ENCODE measurements at regions not wholly inside any gene's neighbourhood (a gene's known extent, or its start where the extent isn't known, plus 50 kb on each side); places are given as distances from the start of the nearest gene placed in this dataset.

GRCh38 chr16:85349365-85350145 is 237.3 kb upstream of the CIBAR2 start:
- H4K20me1 ChIP-seq (ENCODE audit: insufficient read depth, low read length), result peaks cover 5% of the 10 kb centered on the region; the same call in 1 of the 2 replicates
- H3K4me2 ChIP-seq (ENCODE audit: low read depth, low read length), result no peak overlapping the region
- H3K27ac ChIP-seq (ENCODE audit: extremely low read length, insufficient read depth, low read length), result no peak overlapping the region
- no peaks in the 10 kb centered on the region for H3K79me2 ChIP-seq (ENCODE audit: insufficient read depth, low read length)
- no peak for TF ChIP-seq HIVEP1 (CRISPR knock-in tag; IDR thresholded peaks at IDR 0.05)
- no peak for TF ChIP-seq ZFP90 (CRISPR knock-in tag; IDR thresholded peaks at IDR 0.05; ENCODE audit: borderline replicate concordance)
- no peak for TF ChIP-seq NR1H2 (CRISPR knock-in tag; IDR thresholded peaks at IDR 0.05; ENCODE audit: borderline replicate concordance, low read depth)
- TF ChIP-seq NFATC3 (CRISPR knock-in tag; IDR thresholded peaks at IDR 0.05), result no peak
- DNase-seq (ENCODE audit: low spot score) (no peak), ATAC-seq (0 out of 3 replicates have a peak, but pooled peaks have one; percentile 11), FAIRE-seq (no peak)
- POLR2A ChIA-PET, result no interaction called here
- no peaks in the 10 kb centered on the region for H3K9me3 ChIP-seq (ENCODE audit: low read length)
- no peaks in the 10 kb centered on the region for H3K36me3 ChIP-seq (replicated peaks in 1 of 2; ENCODE audit: control insufficient read depth in 1 of 2, insufficient read depth in 2 of 2, low read length in 2 of 2)
- H3K27me3 ChIP-seq (ENCODE audit: control insufficient read depth in 1 of 2, insufficient read depth in 2 of 2, low read length in 2 of 2), result no peaks in the 10 kb centered on the region; a peak in 1 of 5 replicates
- CTCF ChIA-PET (ENCODE audit: low intra/inter-chr PET ratio, low total read pairs), result no interaction called here
- BruUV-seq (replicated peaks), result no TSS peak
- intact Hi-C loops (cut with micrococcal nuclease; ENCODE audit: unreplicated experiment), result no loop called here
- WGBS (ENCODE audit: low lambda C conversion rate), result 70% methylated on average over 25 of the region's 26 CpGs
- no peak overlapping the region for H2AFZ ChIP-seq (ENCODE audit: low read length)
- in situ Hi-C loops (cut with HindIII; ENCODE audit: extremely low pct_ligation_motif_present, low pct_unique_long_range_greater_than_20kb), result no loop called here
- no peaks in the 10 kb centered on the region for H3K4me1 ChIP-seq (ENCODE audit: insufficient read depth, low read length)
- H3K4me3 ChIP-seq (replicated peaks in 1 of 3; ENCODE audit: insufficient read depth in 1 of 3, low read depth in 2 of 3, low read length in 3 of 3), result no peak overlapping the region
- H3K9ac ChIP-seq (ENCODE audit: insufficient read depth, low read depth, low read length), result no peak overlapping the region

- intact Hi-C loops (cut with micrococcal nuclease; ENCODE audit: unreplicated experiment), result no loop called here
- Histone ChIP-seq H3K79me2 (ENCODE audit: insufficient read depth, low read length) (no peaks in the 10 kb centered on the region), H3K27ac (ENCODE audit: extremely low read length, insufficient read depth, low read length) (no peak overlapping the region), H3K4me1 (ENCODE audit: insufficient read depth, low read length) (peaks cover 5% of the 10 kb centered on the region), H3K9ac (ENCODE audit: insufficient read depth, low read depth, low read length) (no peak overlapping the region), H2AFZ (ENCODE audit: low read length) (no peak overlapping the region), H3K27me3 (ENCODE audit: control insufficient read depth in 1 of 2, insufficient read depth in 2 of 2, low read length in 2 of 2) (no peaks in the 10 kb centered on the region; a peak in 1 of 5 replicates), H3K4me2 (ENCODE audit: low read depth, low read length) (no peak overlapping the region), H3K36me3 (replicated peaks in 1 of 2; ENCODE audit: control insufficient read depth in 1 of 2, insufficient read depth in 2 of 2, low read length in 2 of 2) (no peaks in the 10 kb centered on the region), H4K20me1 (ENCODE audit: insufficient read depth, low read length) (peaks cover 5% of the 10 kb centered on the region; the same call in 1 of the 2 replicates), H3K9me3 (ENCODE audit: low read length) (no peaks in the 10 kb centered on the region), H3K4me3 (replicated peaks in 1 of 3; ENCODE audit: insufficient read depth in 1 of 3, low read depth in 2 of 3, low read length in 3 of 3) (no peak overlapping the region)
- ATAC-seq (no peak), DNase-seq (ENCODE audit: low spot score) (no peak), FAIRE-seq (no peak)
- 66% methylated on average over 9 of the region's 10 CpGs for WGBS (ENCODE audit: low lambda C conversion rate)
- CTCF ChIA-PET (ENCODE audit: low intra/inter-chr PET ratio, low total read pairs), result no interaction called here
- POLR2A ChIA-PET, result no interaction called here
- in situ Hi-C loops (cut with HindIII; ENCODE audit: extremely low pct_ligation_motif_present, low pct_unique_long_range_greater_than_20kb), result no loop called here
- BruUV-seq (replicated peaks), result no TSS peak
- TF ChIP-seq MXD4 (CRISPR knock-in tag; IDR thresholded peaks at IDR 0.05), result no peak
- TF ChIP-seq NFAT5 (CRISPR knock-in tag; IDR thresholded peaks at IDR 0.05), result no peak
- no peak for TF ChIP-seq FIP1L1 (IDR thresholded peaks at IDR 0.05; ENCODE audit: borderline replicate concordance, insufficient read depth, low read depth, low read length)
- TF ChIP-seq GATAD1 (CRISPR knock-in tag; IDR thresholded peaks at IDR 0.05), result no peak
- TF ChIP-seq ZNF589 (CRISPR knock-in tag; conservative IDR thresholded peaks at IDR 0.05), result no peak
- TF ChIP-seq PAX8 (CRISPR knock-in tag; IDR thresholded peaks at IDR 0.05; ENCODE audit: borderline replicate concordance), result no peak
- no peak for TF ChIP-seq TARDBP (CRISPR knock-in tag; IDR thresholded peaks at IDR 0.05)
- TF ChIP-seq SMAD3 (CRISPR knock-in tag; IDR thresholded peaks at IDR 0.05), result no peak
- no peak for TF ChIP-seq GTF3A (CRISPR knock-in tag; conservative IDR thresholded peaks at IDR 0.05)
These were observed 238.0 kb upstream of the CIBAR2 start for GRCh38 chr16:85350146-85350728.
